IPS-18a (cell line): ENCODE measurements at regions not wholly inside any gene's neighbourhood (a gene's known extent, or its start where the extent isn't known, plus 50 kb on each side); places are given as distances from the start of the nearest gene placed in this dataset.
"Not testable (repeated sequence)": the region's sequence is repeated elsewhere in the genome, so short reads cannot be mapped to it uniquely, and the experiment has no call there.

Experiments used
- H3K27ac ChIP-seq: one replicate; pipeline ENCODE4 v1.5.1; 2013; ENCODE audit warnings: low read length
- H3K27me3 ChIP-seq: one replicate; pipeline ENCODE4 v1.6.1; 2013; ENCODE audit warnings: mild to moderate bottlenecking, low read length; ENCODE audit not compliant: control insufficient read depth, insufficient read depth
- H3K36me3 ChIP-seq: one replicate; pipeline ENCODE4 v1.6.1; 2013; ENCODE audit warnings: low read depth, low read length; ENCODE audit not compliant: control insufficient read depth
- H3K4me1 ChIP-seq: one replicate; pipeline ENCODE4 v1.6.1; 2013; ENCODE audit warnings: low read depth, low read length; ENCODE audit not compliant: control insufficient read depth
- H3K4me3 ChIP-seq: one replicate; pipeline ENCODE4 v1.5.1; 2013; ENCODE audit warnings: low read length
- H3K9ac ChIP-seq: one replicate; pipeline ENCODE4 v1.6.1; 2013; ENCODE audit warnings: mild to moderate bottlenecking, low read length, moderate library complexity
- H3K9me3 ChIP-seq: one replicate; pipeline ENCODE4 v1.6.1; 2013; ENCODE audit warnings: low read depth, low read length; ENCODE audit not compliant: control insufficient read depth

DNA sequence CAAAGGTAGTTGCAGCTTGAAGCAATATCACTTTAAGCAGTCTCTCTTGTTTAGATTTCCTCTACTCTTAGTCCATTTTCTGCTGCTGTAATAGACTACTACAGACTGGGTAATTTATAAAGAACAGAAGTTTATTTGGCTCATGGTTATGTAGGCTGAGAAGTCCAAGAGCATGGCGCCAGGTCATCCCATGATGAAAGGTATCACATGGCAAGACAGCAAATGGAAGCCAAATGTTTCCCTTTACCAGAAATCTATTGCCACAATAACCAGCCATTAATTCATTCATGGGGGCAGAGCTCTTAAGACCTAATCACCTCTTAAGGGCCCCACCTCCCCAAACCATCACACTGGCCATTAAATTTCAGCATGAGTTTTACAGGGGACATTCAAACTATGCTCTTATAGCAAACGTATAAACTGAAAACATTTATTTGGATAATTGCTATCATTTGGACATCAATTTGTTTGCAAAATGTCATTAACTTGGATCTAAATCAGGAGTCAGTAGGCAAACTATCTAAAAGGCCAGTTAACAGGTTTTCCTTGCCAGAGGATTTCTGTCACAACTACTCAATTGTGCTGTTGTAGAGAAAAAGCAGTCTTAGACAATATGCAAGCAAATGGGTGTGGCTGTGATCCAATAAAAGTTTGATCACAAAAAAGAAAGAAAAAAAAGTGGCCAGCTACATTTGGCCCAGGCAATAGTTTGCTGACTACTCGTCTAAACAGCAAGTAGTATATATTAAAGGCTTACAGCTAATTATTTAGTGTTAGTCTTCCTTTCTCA lies 75.7 kb upstream of the GUCY1A1 start:
- no peak overlapping the region for H3K27ac ChIP-seq
- no peaks in the 10 kb centered on the region for H3K36me3 ChIP-seq
- H3K27me3 ChIP-seq = no peaks in the 10 kb centered on the region
- H3K4me3 ChIP-seq = no peak overlapping the region
- H3K4me1 ChIP-seq = no peaks in the 10 kb centered on the region
- H3K9me3 ChIP-seq = no peaks in the 10 kb centered on the region
- H3K9ac ChIP-seq = no peak overlapping the region

DNA sequence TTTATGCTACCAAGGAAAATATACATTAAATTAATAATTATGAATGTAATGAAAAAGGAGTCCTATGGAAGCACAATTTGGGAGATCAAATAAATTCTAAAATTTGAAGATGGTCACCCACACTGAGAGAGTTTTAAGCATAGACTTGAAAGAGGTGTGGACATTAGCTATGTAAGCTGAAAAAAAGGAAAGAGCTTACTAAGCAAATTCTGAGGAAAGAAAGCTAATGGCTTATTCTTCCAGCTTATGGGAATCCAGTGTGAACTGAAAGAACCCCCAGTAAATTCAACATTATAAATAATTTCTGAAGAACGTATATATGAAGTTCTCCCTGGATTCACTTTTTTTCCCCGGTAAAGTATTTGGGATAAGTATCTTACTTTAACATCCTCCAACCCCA lies 78.2 kb upstream of the GUCY1A1 start:
- Histone ChIP-seq H3K27me3 (no peaks in the 10 kb centered on the region), H3K9ac (no peak overlapping the region), H3K27ac (no peak overlapping the region), H3K4me3 (no peak overlapping the region), H3K9me3 (no peaks in the 10 kb centered on the region), H3K4me1 (no peaks in the 10 kb centered on the region), H3K36me3 (no peaks in the 10 kb centered on the region)

DNA sequence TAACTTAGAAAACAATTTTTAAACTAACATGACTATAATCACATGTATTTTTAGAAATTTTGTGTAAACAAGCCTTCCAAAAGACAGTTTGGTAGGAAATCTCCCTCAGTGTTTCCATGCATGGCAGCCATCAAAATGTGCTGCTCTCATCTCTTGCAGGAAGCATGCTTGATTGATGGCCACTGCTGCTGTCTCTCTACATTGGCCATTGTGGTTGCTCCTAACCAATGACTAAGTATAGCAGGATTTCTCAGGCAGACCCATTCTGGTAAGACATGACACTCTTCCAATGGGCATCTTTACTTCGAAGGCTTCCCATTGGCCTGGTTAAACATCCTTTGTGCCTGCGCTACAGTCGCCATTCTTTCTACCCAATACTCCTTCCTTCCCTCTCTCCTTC lies 78.9 kb upstream of the GUCY1A1 start:
- Histone ChIP-seq H3K4me1 (no peaks in the 10 kb centered on the region), H3K27me3 (no peaks in the 10 kb centered on the region), H3K27ac (no peak overlapping the region), H3K36me3 (no peaks in the 10 kb centered on the region), H3K4me3 (no peak overlapping the region), H3K9ac (no peak overlapping the region), H3K9me3 (no peaks in the 10 kb centered on the region)

DNA sequence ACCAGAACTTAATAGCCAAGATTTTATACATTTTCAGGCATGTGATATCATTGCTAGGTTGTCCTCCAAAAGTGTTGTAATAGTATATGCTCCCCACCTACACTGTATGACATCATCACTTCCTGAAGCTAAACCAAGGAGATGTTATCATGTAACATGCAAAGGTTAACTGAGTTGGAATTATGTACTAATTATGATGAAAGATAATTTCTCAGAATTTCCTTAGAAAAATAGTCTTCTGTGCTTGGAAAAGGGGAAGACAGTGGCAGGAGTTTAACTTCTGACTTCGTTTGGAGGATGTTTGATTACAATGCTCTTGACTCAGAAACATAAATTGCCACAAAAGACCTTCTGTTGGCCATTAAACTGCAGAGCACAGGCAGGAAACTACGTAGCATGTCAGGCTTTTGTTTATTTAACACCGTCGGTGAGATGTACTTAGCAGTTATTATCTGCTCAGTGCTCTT lies 83.6 kb upstream of the GUCY1A1 start:
- H3K36me3 ChIP-seq = no peaks in the 10 kb centered on the region
- H3K4me3 ChIP-seq = no peak overlapping the region
- H3K27ac ChIP-seq = no peak overlapping the region
- no peak overlapping the region for H3K9ac ChIP-seq
- no peaks in the 10 kb centered on the region for H3K4me1 ChIP-seq
- H3K9me3 ChIP-seq = no peaks in the 10 kb centered on the region
- H3K27me3 ChIP-seq = no peaks in the 10 kb centered on the region

DNA sequence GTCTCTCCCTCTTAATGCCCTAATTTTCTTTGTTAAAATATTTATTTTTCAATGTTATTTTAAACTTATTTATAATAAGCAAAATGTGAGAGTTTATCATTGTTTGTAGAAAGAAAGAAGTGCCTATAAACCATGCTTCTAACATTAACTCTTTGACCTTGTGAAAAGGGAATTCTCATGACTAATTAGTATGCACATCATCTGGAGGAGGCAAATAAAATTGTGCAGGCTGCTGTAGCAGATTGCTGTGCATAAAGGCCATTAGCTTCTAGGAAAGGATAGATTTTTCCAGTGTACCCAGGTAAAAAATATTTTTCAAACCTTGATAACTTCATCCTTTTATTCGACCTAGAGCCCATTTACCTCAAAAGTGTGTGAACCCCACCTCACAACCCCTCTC lies 84.6 kb upstream of the GUCY1A1 start:
- Histone ChIP-seq H3K27ac (no peak overlapping the region), H3K4me3 (no peak overlapping the region), H3K9me3 (no peaks in the 10 kb centered on the region), H3K27me3 (no peaks in the 10 kb centered on the region), H3K9ac (no peak overlapping the region), H3K4me1 (no peaks in the 10 kb centered on the region), H3K36me3 (no peaks in the 10 kb centered on the region)

DNA sequence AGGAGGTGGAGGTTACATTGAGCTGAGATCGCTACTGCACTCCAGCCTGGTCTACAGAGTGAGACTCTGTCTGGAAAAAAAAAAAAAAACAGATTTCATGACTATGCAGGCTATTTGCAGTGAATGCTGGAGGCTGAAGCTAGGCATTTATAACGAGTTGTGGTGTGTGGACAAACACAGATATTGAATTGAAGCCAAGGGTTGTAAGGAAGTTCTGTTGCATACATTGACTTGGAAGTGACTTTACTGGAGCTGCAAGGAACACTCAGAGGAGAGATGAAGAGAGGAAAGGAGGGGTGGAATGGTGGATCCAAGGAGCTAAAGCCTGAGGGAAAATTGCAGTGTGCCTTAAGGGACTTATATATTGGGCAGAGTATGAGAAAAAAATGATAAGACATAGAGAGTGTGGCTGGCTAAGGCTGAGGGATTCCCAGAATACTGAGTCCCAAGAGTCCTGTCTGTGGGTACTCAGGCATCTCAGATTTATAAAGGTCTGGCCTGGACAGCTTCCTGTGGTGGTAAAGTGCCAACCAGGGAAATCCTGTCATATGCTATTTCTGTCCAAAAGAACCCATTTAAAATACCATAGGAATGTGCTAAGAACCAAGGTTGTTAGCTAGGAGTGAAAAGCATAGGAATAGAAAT lies 87.8 kb upstream of the GUCY1A1 start:
- no peaks in the 10 kb centered on the region for H3K4me1 ChIP-seq
- H3K27ac ChIP-seq = no peak overlapping the region
- no peak overlapping the region for H3K9ac ChIP-seq
- no peaks in the 10 kb centered on the region for H3K36me3 ChIP-seq
- no peaks in the 10 kb centered on the region for H3K27me3 ChIP-seq
- no peaks in the 10 kb centered on the region for H3K9me3 ChIP-seq
- H3K4me3 ChIP-seq = no peak overlapping the region

DNA sequence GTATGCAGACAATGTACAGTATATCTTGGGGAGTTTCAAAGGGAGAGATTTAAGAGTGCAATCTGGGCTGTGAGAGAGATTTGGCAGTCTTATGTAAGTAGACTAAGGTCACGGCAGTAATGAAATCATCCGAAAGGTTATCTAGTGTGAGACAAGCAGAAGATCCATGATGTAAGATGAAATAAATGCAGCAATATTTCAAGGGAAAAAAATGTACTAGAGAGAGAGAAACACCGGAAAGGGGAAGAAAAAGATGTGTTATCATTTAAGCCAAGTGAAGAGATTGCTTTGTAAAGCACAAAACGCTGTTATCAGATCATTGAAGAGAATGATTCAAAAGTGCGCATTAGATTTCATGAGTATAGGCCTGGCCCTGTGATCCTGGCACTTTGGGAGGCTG lies 88.4 kb upstream of the GUCY1A1 start:
- H3K9ac ChIP-seq = no peak overlapping the region
- H3K27ac ChIP-seq = no peak overlapping the region
- H3K36me3 ChIP-seq = no peaks in the 10 kb centered on the region
- no peaks in the 10 kb centered on the region for H3K4me1 ChIP-seq
- H3K4me3 ChIP-seq = no peak overlapping the region
- no peaks in the 10 kb centered on the region for H3K27me3 ChIP-seq
- H3K9me3 ChIP-seq = no peaks in the 10 kb centered on the region

DNA sequence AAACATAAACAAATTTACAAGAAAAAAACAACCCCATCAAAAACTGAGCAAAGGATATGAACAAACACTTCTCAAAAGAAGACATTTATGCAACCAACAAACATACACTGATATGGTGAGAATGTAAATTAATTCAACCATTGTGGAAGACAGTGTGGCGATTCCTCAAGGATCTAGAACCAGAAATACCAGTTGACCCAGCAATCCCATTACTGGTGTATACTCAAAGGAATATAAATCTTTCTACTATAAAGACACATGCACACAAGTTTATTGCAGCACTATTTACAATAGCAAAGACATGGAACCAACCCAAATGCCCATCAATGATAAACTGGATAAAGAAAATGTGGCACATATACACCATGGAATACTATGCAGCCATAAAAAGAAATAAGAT lies 92.3 kb upstream of the GUCY1A1 start:
- not testable (repeated sequence) for H3K9ac ChIP-seq, H3K4me1 ChIP-seq, H3K27me3 ChIP-seq, H3K36me3 ChIP-seq, H3K4me3 ChIP-seq, H3K9me3 ChIP-seq, H3K27ac ChIP-seq

DNA sequence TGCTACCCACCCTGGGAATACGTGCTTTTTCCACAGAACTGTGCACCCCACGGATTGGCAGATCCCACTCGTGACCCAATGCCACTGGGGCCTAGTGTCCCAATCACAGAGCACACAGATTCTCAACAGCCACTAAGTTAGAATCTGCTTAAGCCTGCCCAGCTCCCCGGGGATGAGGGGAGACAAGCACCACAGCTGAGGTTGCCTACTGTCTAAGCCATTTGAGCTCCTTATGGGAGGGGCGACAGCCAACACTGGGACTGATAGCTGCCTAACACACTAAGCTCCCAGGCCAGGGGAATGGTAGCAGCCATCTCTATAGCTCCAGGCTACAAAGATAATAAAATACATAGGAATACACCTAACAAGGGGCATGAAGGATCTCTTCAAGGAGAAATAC lies 93.5 kb upstream of the GUCY1A1 start:
- H3K4me3 ChIP-seq = no peak overlapping the region
- H3K36me3 ChIP-seq = no peaks in the 10 kb centered on the region
- H3K4me1 ChIP-seq = no peaks in the 10 kb centered on the region
- H3K27ac ChIP-seq = no peak overlapping the region
- no peaks in the 10 kb centered on the region for H3K27me3 ChIP-seq
- no peaks in the 10 kb centered on the region for H3K9me3 ChIP-seq
- H3K9ac ChIP-seq = no peak overlapping the region

DNA sequence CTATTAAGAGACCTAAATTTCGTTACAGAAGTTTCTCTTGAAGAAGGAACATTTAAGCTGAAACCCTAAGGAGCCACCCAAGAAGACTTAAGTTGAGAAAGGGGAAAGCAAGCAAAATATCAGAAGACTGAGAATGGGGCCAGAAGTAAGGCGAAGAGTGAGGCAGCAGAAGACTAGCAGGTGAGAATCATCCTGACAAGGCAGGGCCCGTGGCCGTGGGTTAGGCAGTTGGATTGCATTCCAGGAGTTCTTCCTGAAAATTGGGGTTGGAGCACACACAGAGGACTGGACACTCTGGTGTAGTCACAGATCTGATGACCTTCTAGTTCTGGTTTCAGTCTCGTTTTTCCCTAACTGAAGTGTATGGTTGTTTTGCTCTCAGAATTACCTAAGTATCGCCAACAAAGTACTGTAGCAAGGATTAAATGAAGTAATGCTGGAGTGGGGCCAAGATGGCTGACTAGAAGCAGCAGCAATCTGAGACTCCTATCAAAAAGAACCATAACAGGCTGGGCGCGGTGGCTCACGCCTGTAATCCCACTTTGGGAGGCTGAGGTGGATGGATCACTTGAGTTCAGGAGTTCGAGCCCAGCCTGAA lies 94.4 kb upstream of the GUCY1A1 start:
- H3K9ac ChIP-seq = no peak overlapping the region

DNA sequence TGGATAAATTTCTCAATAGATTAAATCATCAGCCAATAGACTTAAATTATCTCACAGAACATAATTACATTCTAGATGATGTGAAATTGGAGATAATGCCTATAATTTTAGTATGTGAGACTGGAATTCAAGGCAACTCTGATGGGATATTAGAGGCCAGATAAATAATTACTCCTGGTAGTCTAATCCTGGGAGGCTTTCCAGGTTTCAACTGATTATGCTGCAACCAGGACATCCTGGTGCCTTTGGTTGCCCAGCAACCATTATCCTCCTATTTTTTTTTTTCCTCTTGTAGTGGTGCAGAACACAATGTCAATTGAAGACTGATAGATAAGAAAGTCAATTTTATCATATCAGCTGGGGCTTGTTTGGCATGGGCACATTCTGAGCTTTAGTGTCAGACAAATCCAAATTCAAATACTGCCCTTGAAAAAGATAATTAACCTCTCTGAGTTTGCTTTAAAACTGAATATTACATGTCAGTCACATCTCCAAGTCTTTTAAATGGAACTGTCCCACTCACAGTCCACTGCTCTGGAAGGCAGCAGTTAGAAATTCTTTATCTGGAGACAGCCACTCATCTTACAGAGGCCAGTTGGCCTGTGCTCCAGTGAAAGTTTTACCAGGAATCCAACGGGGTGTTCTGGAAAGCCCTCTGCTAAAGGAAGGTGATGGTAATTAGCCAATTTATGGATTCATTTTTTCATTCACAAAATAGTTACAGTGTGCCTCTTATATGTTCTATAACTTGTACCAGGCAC lies 95.3 kb upstream of the GUCY1A1 start:
- Histone ChIP-seq H3K27ac (no peak overlapping the region), H3K4me1 (no peaks in the 10 kb centered on the region), H3K27me3 (no peaks in the 10 kb centered on the region), H3K4me3 (no peak overlapping the region), H3K9me3 (no peaks in the 10 kb centered on the region), H3K9ac (no peak overlapping the region), H3K36me3 (no peaks in the 10 kb centered on the region)

More for the DNA sequence above, 94.4 kb upstream of the GUCY1A1 start:
- H3K27me3 ChIP-seq = no peaks in the 10 kb centered on the region
- H3K27ac ChIP-seq = no peak overlapping the region
- no peaks in the 10 kb centered on the region for H3K9me3 ChIP-seq
- no peaks in the 10 kb centered on the region for H3K36me3 ChIP-seq
- H3K4me1 ChIP-seq = no peaks in the 10 kb centered on the region
- no peak overlapping the region for H3K4me3 ChIP-seq
